ENCODE measurements at regions not wholly inside any gene's neighbourhood (a gene's known extent, or its start where the extent isn't known, plus 50 kb on each side); places are given as distances from the start of the nearest gene placed in this dataset.

DNA sequence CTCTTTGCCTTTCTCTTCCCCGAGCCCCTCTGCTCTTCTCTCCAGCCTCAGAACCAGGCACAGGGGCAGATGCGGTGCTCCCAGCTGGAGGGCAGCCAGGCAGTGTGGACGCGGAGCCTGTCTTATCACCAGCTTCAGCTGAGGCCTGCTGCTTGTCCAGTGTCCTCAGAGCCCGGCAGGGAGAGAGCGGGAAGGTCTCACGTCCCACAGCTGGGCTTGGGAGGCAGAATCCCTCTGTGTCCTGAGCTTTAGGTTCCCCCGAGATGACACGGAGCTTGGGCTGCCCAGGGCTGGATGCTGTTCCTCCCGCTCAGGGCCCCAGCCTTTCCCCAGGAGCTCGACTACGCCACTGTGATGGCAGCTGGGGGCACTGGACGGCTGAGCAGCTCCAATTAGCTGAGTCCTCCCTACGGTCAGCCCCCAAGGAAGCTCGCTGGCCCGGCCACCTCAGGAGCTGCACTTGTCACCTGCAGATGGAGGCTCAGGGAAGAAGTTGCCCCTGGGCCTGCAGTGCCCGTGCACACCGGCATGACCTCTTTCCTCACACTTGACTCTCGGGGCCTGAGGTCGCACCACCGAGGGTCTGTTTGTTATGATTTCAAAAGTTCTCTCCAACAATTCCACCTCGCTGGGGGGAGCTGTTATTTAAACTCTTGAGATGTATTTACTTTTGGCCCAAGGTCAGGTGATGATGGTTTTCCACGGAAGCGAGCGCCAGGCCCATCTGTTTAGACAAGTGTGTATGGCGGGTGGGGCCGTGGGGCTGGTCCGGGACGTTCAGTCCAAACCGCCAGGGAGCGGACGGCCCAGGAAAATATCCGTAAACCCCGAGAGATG is 127.3 kb downstream of the SIK1 start:
- TF ChIP-seq GATA2 (IDR thresholded peaks at IDR 0.05; ENCODE audit: low read depth, low read length): no peak
- TF ChIP-seq GATA3 (IDR thresholded peaks at IDR 0.05; ENCODE audit: low read depth, low read length): no peak
